ENCODE measurements at regions not wholly inside any gene's neighbourhood (a gene's known extent, or its start where the extent isn't known, plus 50 kb on each side); places are given as distances from the start of the nearest gene placed in this dataset.

GRCh38 chr2:221156062-221156734 lies 415.9 kb downstream of the EPHA4 start:
- H3K4me1 ChIP-seq, result no peaks in the 10 kb centered on the region
- DNase-seq, result no peak
- no peaks in the 10 kb centered on the region for H3K36me3 ChIP-seq
- no peaks in the 10 kb centered on the region for H3K9me3 ChIP-seq
- intact Hi-C loops (cut with DNase I), result no loop called here
- 92 to 94% methylated on average over 7 of the region's 7 CpGs for WGBS, 2 donors
- no peak overlapping the region for H3K4me3 ChIP-seq (replicated peaks in 1 of 3)
- H3K27ac ChIP-seq, result no peak overlapping the region
- TF ChIP-seq POLR2A (IDR thresholded peaks at IDR 0.05) (no peak), CTCF (IDR thresholded peaks at IDR 0.05) (no peak)
- H3K27me3 ChIP-seq, result no peaks in the 10 kb centered on the region

GRCh38 chr2:221161186-221161585 lies 410.9 kb downstream of the EPHA4 start:
- 97 to 100% methylated on average over 1 of the region's 1 CpG for WGBS, 2 donors
- Histone ChIP-seq H3K27me3 (no peaks in the 10 kb centered on the region), H3K27ac (no peak overlapping the region), H3K9me3 (no peaks in the 10 kb centered on the region), H3K4me3 (replicated peaks in 1 of 3) (no peak overlapping the region), H3K36me3 (no peaks in the 10 kb centered on the region), H3K4me1 (no peaks in the 10 kb centered on the region)
- no peak for TF ChIP-seq CTCF (IDR thresholded peaks at IDR 0.05)
- TF ChIP-seq POLR2A (IDR thresholded peaks at IDR 0.05), result no peak
- DNase-seq, result no peak
- intact Hi-C loops (cut with DNase I), result no loop called here

- Histone ChIP-seq H3K9me3 (no peaks in the 10 kb centered on the region), H3K27ac (no peak overlapping the region), H3K4me1 (no peaks in the 10 kb centered on the region), H3K4me3 (replicated peaks in 1 of 3) (no peak overlapping the region), H3K27me3 (no peaks in the 10 kb centered on the region), H3K36me3 (no peaks in the 10 kb centered on the region)
- intact Hi-C loops (cut with DNase I), result no loop called here
- 63 to 75% methylated on average over 7 of the region's 7 CpGs for WGBS, 2 donors
- no peak for DNase-seq
- TF ChIP-seq CTCF (IDR thresholded peaks at IDR 0.05) (no peak), POLR2A (IDR thresholded peaks at IDR 0.05) (no peak)
Observed at GRCh38 chr2:221166292-221166691, 405.8 kb downstream of the EPHA4 start.

GRCh38 chr2:221167561-221167960 lies 404.5 kb downstream of the EPHA4 start:
- TF ChIP-seq POLR2A (IDR thresholded peaks at IDR 0.05), result no peak
- no peak for TF ChIP-seq CTCF (IDR thresholded peaks at IDR 0.05)
- Histone ChIP-seq H3K9me3 (no peaks in the 10 kb centered on the region), H3K27ac (no peak overlapping the region), H3K27me3 (no peaks in the 10 kb centered on the region), H3K4me1 (no peaks in the 10 kb centered on the region), H3K4me3 (replicated peaks in 1 of 3) (no peak overlapping the region), H3K36me3 (no peaks in the 10 kb centered on the region)
- DNase-seq, result no peak
- intact Hi-C loops (cut with DNase I), result no loop called here

- no peak overlapping the region for H3K27ac ChIP-seq
- H3K36me3 ChIP-seq, result no peaks in the 10 kb centered on the region
- intact Hi-C loops (cut with DNase I), result no loop called here
- no peaks in the 10 kb centered on the region for H3K27me3 ChIP-seq
- TF ChIP-seq CTCF (IDR thresholded peaks at IDR 0.05), result no peak
- no peak for TF ChIP-seq POLR2A (IDR thresholded peaks at IDR 0.05)
- H3K4me1 ChIP-seq, result peaks cover 0 to 1% of the 10 kb centered on the region in 2 donors
- DNase-seq, result no peak
- WGBS, 2 donors, result 95 to 97% methylated on average over 6 of the region's 6 CpGs
- no peaks in the 10 kb centered on the region for H3K9me3 ChIP-seq
- no peak overlapping the region for H3K4me3 ChIP-seq (replicated peaks in 1 of 3)
Observed at GRCh38 chr2:221169724-221170123, 402.4 kb downstream of the EPHA4 start.

Measured in thyroid gland (tissue), 4 donors.